Epithelial cell of esophagus (primary cell): ENCODE measurements at regions not wholly inside any gene's neighbourhood (a gene's known extent, or its start where the extent isn't known, plus 50 kb on each side); places are given as distances from the start of the nearest gene placed in this dataset.
"Not testable (repeated sequence)": the region's sequence is repeated elsewhere in the genome, so short reads cannot be mapped to it uniquely, and the experiment has no call there.

Experiments used
- DNase-seq: peaks from one replicate; pipeline ENCODE4 v3.0.0; 2010; ENCODE audit warnings: low read depth
- H3K4me3 ChIP-seq: 2 replicates; pipeline ENCODE4 v1.5.1; 2011; ENCODE audit warnings: mild to moderate bottlenecking, low read length, control low read depth
- CTCF ChIP-seq: IDR thresholded peaks from 2 replicates; pipeline ENCODE4 v1.5.1; 2011; ENCODE audit warnings: low read depth, mild to moderate bottlenecking, low read length, control low read depth, inconsistent platforms; ENCODE audit not compliant: insufficient read depth; ENCODE audit errors: missing control alignments

- peak; percentile 11 for TF ChIP-seq CTCF
- peak; percentile 23 for DNase-seq
- no peak overlapping the region for H3K4me3 ChIP-seq
These were observed 185.9 kb downstream of the ERCC6L2 start for GRCh38 chr9:96061293-96061987.

DNA sequence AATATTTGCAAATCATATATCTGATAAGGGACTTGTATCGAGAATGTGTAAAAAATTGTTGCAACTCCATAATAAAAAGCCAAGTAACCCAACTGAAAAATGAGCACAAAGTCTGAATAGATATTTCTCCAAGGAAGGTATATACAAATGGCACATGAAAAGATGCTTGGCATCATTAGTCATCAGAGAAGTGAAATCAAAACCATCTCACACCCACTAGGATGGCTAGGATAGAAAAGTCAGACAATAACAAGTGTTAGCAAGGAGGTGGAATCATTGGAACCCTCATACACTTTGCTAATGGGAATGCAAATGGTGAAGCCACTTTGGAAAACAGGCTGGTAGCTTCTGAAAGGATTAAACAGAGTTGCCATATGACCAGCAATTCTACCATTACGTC lies 182.7 kb downstream of the ERCC6L2 start:
- no peak overlapping the region for H3K4me3 ChIP-seq
- TF ChIP-seq CTCF: no peak
- no peak for DNase-seq

DNA sequence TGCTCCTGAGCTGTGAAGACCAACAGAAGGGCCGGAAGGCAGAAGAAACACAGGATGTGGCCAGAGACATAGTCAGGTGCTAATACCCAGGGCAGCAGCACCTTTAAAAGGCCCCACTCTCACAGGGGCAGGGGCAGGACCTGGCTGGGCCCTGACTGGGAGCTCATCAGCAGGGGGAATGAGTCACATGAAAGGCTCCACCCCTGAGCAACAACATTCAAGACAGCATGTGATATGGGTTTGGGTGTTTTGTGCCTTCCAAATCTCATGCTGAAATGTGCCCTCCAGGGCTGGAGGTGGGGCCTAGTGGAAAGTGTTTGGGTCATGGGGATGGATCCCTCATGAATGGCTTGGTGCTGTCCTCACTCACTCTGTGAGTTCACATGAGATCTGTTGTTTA lies 181.7 kb downstream of the ERCC6L2 start:
- no peak overlapping the region for H3K4me3 ChIP-seq
- TF ChIP-seq CTCF: no peak
- peak; percentile 22 for DNase-seq

DNA sequence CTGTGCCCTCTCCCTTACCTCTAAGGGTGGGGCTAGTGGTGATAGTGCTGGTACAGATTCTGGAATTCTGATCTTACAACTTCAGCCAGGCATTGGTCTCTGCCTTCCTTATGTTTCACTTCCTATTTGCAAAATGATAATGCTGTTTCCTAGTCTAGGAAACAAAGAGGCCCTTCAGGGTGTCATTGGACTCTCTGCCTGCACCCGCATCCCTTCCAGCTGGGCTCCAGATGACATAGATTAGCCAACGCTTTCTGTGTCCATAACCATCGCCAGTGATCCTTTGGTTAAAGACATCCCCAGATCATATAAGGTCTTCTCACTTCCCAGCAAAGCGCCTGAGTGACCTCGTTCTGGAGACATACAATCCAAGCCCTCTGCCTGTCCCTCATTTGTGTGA lies 180.7 kb downstream of the ERCC6L2 start:
- no peak for DNase-seq

DNA sequence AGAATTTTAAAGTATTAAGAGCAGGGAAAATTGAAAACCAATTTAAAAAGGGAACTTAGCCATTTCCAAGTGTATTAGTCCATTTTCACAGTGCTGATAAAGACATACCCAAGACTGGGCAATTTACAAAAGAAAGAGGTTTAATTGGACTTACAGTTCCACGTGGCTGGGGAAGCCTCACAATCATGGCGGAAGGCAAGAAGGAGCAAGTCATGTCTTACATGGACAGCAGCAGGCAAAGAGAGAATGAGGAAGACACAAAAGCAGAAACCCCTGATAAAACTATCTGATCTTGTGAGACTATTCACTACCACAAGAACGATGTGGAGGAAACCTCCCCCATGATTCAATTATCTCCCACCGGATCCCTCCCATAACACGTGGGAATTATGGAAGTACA lies 178.8 kb downstream of the ERCC6L2 start:
- not testable (repeated sequence) for H3K4me3 ChIP-seq, DNase-seq

More for the DNA sequence above, 180.7 kb downstream of the ERCC6L2 start:
- no peak for TF ChIP-seq CTCF
- H3K4me3 ChIP-seq: no peak overlapping the region

DNA sequence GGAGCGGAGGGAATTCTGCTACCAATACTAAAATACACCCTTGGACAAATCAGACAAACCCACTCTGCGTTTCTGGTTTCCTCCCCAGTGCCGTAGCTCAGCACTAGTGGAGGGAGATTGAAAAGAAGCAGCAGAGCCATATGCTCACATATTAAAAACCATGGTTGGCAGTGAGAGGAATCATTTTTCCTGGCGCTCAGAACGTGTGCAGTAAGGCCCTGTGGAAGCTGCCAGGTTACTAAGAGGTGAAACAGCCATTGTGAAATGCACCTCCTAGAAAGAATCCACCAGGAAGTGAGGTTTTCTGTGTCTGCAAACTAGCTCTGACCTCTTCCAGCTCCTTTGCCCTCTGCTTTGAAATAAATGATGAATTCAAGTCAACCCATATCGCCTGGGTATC lies 177.2 kb downstream of the ERCC6L2 start:
- no peak for TF ChIP-seq CTCF
- peak; percentile 39 for DNase-seq
- no peak overlapping the region for H3K4me3 ChIP-seq

GRCh38 chr9:96051423-96051822 lies 175.9 kb downstream of the ERCC6L2 start:
- DNase-seq: no peak
- no peak for TF ChIP-seq CTCF
- no peak overlapping the region for H3K4me3 ChIP-seq
